H9 (cell line): ENCODE measurements at regions not wholly inside any gene's neighbourhood (a gene's known extent, or its start where the extent isn't known, plus 50 kb on each side); places are given as distances from the start of the nearest gene placed in this dataset.

ENCODE experiments used
- DNase-seq: peaks from one replicate; pipeline ENCODE4 v3.0.0-alpha.2; 2017
- H2AFZ ChIP-seq: one replicate; pipeline ENCODE4 v1.6.1; 2013; ENCODE audit warnings: mild to moderate bottlenecking, low read length, control low read depth, moderate library complexity
- H2AK5ac ChIP-seq: 2 replicates; pipeline ENCODE4 v1.6.1; 2013; ENCODE audit warnings: low read length, control low read depth, mixed read lengths; ENCODE audit not compliant: insufficient read length
- H2BK120ac ChIP-seq: one replicate; pipeline ENCODE4 v1.6.1; 2013; ENCODE audit warnings: low read depth, mild to moderate bottlenecking, low read length, control low read depth, inconsistent platforms; ENCODE audit not compliant: poor library complexity, severe bottlenecking
- H2BK12ac ChIP-seq: 2 replicates; pipeline ENCODE4 v1.6.1; 2013; ENCODE audit warnings: low read length, control low read depth, mixed read lengths, low read depth; ENCODE audit not compliant: insufficient read length
- H2BK15ac ChIP-seq: 2 replicates; pipeline ENCODE4 v1.6.1; 2013; ENCODE audit warnings: low read depth, low read length, control low read depth
- H2BK20ac ChIP-seq: one replicate; pipeline ENCODE4 v1.6.1; 2013; ENCODE audit warnings: low read depth, mild to moderate bottlenecking, low read length, control low read depth, inconsistent platforms; ENCODE audit not compliant: poor library complexity, severe bottlenecking
- H2BK5ac ChIP-seq: 2 replicates; pipeline ENCODE4 v1.6.1; 2013; ENCODE audit warnings: low read length, control low read depth, mixed read lengths; ENCODE audit not compliant: insufficient read length
- H3K14ac ChIP-seq: 2 replicates; pipeline ENCODE4 v1.6.1; 2013; ENCODE audit warnings: low read length, control low read depth; ENCODE audit not compliant: insufficient read depth
- H3K18ac ChIP-seq: 2 replicates; pipeline ENCODE4 v1.6.1; 2013; ENCODE audit warnings: low read depth, mild to moderate bottlenecking, mixed read lengths, low read length, control low read depth; ENCODE audit not compliant: insufficient read length
- H3K23ac ChIP-seq: 2 replicates; pipeline ENCODE4 v1.6.1; 2013; ENCODE audit warnings: low read length, control low read depth, mixed read lengths, low read depth; ENCODE audit not compliant: insufficient read length
- H3K23me2 ChIP-seq: 2 replicates; pipeline ENCODE4 v1.6.1; 2013; ENCODE audit warnings: low read depth, mild to moderate bottlenecking, mixed read lengths, low read length, control low read depth; ENCODE audit not compliant: insufficient read length, poor library complexity, severe bottlenecking
- H3K27ac ChIP-seq: 2 replicates; pipeline ENCODE4 v1.5.1; 2013; ENCODE audit warnings: low read length, control low read depth, mixed read lengths, low read depth; ENCODE audit not compliant: insufficient read length
- H3K27me3 ChIP-seq: 2 replicates; pipeline ENCODE4 v1.6.1; 2013; ENCODE audit warnings: low read length, control low read depth, inconsistent platforms; ENCODE audit not compliant: insufficient read depth
- H3K4ac ChIP-seq: 2 replicates; pipeline ENCODE4 v1.6.1; 2013; ENCODE audit warnings: low read depth, mild to moderate bottlenecking, control low read depth, inconsistent platforms, low read length, moderate library complexity
- H3K4me1 ChIP-seq: 2 replicates; pipeline ENCODE4 v1.6.1; 2013; ENCODE audit warnings: low read length, control low read depth, inconsistent platforms; ENCODE audit not compliant: insufficient read depth
- H3K4me2 ChIP-seq: 2 replicates; pipeline ENCODE4 v1.6.1; 2013; ENCODE audit warnings: low read length, control low read depth, mixed read lengths; ENCODE audit not compliant: insufficient read length, insufficient read depth
- H3K56ac ChIP-seq: 2 replicates; pipeline ENCODE4 v1.6.1; 2013; ENCODE audit warnings: low read depth, mild to moderate bottlenecking, mixed read lengths, low read length, control low read depth; ENCODE audit not compliant: insufficient read length
- H3K79me1 ChIP-seq: 2 replicates; pipeline ENCODE4 v1.6.1; 2013; ENCODE audit warnings: low read depth, mild to moderate bottlenecking, moderate library complexity, low read length, control low read depth, inconsistent platforms; ENCODE audit not compliant: insufficient read depth, poor library complexity, severe bottlenecking
- H3K79me2 ChIP-seq: 2 replicates; pipeline ENCODE4 v1.6.1; 2013; ENCODE audit warnings: low read length, control low read depth, inconsistent platforms; ENCODE audit not compliant: insufficient read depth
- H3K9ac ChIP-seq: 2 replicates; pipeline ENCODE4 v1.6.1; 2013; ENCODE audit warnings: low read length, control low read depth, mixed read lengths; ENCODE audit not compliant: insufficient read length; ENCODE audit errors: extremely low read depth
- H3K9me3 ChIP-seq: one replicate; pipeline ENCODE4 v1.6.1; 2013; ENCODE audit warnings: low read depth, low read length, inconsistent platforms; ENCODE audit not compliant: control insufficient read depth
- H3T11ph ChIP-seq: one replicate; pipeline ENCODE4 v1.6.1; 2013; ENCODE audit warnings: mild to moderate bottlenecking, low read length, control low read depth, inconsistent platforms
- H4K20me1 ChIP-seq: one replicate; pipeline ENCODE4 v1.6.1; 2013; ENCODE audit not compliant: control insufficient read depth, insufficient read length, insufficient read depth
- H4K5ac ChIP-seq: 2 replicates; pipeline ENCODE4 v1.6.1; 2013; ENCODE audit warnings: low read depth, mild to moderate bottlenecking, mixed read lengths, low read length, control low read depth; ENCODE audit not compliant: insufficient read length
- H4K8ac ChIP-seq: replicated peaks from 2 replicates; pipeline ENCODE4 v1.6.1; 2013; ENCODE audit warnings: low read length, control low read depth, mixed read lengths, low read depth; ENCODE audit not compliant: insufficient read length
- H4K91ac ChIP-seq: 2 replicates; pipeline ENCODE4 v1.6.1; 2013; ENCODE audit warnings: low read depth, mild to moderate bottlenecking, moderate library complexity, mixed read lengths, low read length, control low read depth; ENCODE audit not compliant: insufficient read length
- H3K27ac Mint-ChIP-seq, 3 experiments: 2 replicates in 2 of 3; 3 replicates in 1 of 3; pipeline ENCODE4 v1.8.0; 2020 to 2021; ENCODE audit warnings: mixed read lengths in 3 of 3, mild to moderate bottlenecking in 1 of 3, moderate library complexity in 1 of 3
- H3K27me3 Mint-ChIP-seq: 2 replicates; pipeline ENCODE4 v1.8.0; 2021; ENCODE audit warnings: low read depth, mild to moderate bottlenecking, moderate library complexity, mixed read lengths
- H3K36me3 Mint-ChIP-seq, 3 experiments: 2 replicates in 2 of 3; 3 replicates in 1 of 3; pipeline ENCODE4 v1.8.0; 2020 to 2021; ENCODE audit warnings: low read depth in 3 of 3, mixed read lengths in 3 of 3; ENCODE audit not compliant: insufficient read depth in 1 of 3
- H3K4me1 Mint-ChIP-seq, 2 experiments: 2 replicates each; pipeline ENCODE4 v1.8.0; 2020; ENCODE audit warnings: mixed read lengths in 2 of 2
- H3K4me3 Mint-ChIP-seq, 2 experiments: 2 replicates in 1 of 2; 3 replicates in 1 of 2; pipeline ENCODE4 v1.8.0; 2020 to 2021; ENCODE audit warnings: mild to moderate bottlenecking in 2 of 2, mixed read lengths in 2 of 2, moderate library complexity in 1 of 2
- H3K9me3 Mint-ChIP-seq, 2 experiments: 2 replicates in 1 of 2; 3 replicates in 1 of 2; pipeline ENCODE4 v1.8.0; 2020; ENCODE audit warnings: mild to moderate bottlenecking in 2 of 2, mixed read lengths in 2 of 2, moderate library complexity in 1 of 2
- CTCF ChIP-seq: fragments of 200-600 bp; sonication (generic); conservative IDR thresholded peaks from 3 replicates; pipeline ENCODE4 v1.8.0; 2021; ENCODE audit warnings: antibody characterized with exemption, mild to moderate bottlenecking
- WGBS: extraction: QIAGEN DNeasy Blood & Tissue Kit; methylation state at CpG from one replicate; pipeline ENCODE4 v1.1.7; 2013; ENCODE audit warnings: missing lambda C conversion rate, low lambda C conversion rate, mixed read lengths; ENCODE audit not compliant: insufficient read length; ENCODE audit errors: extremely low coverage; 5-methylcytosine and 5-hydroxymethylcytosine counted together

GRCh38 chr16:79366635-79367034, 233.9 kb downstream of the MAF start:
- no peak overlapping the region for H2AK5ac ChIP-seq
- no peak overlapping the region for H4K8ac ChIP-seq
- no peak overlapping the region for H4K91ac ChIP-seq
- H2BK20ac ChIP-seq, result no peak overlapping the region
- peaks cover 3% of the 10 kb centered on the region in 2 experiments; a peak in 3 of 5 replicates for H3K9me3 Mint-ChIP-seq
- H2AFZ ChIP-seq, result no peak overlapping the region
- H3K27ac Mint-ChIP-seq, result no peak overlapping the region
- H3K4me1 ChIP-seq, result no peaks in the 10 kb centered on the region
- H3K4ac ChIP-seq, result no peak overlapping the region
- no peak overlapping the region for H3K4me3 Mint-ChIP-seq
- peaks cover 5 to 10% of the 10 kb centered on the region in 2 experiments for H3K4me1 Mint-ChIP-seq
- no peak overlapping the region for H3K9ac ChIP-seq
- H3T11ph ChIP-seq, result no peak overlapping the region
- no peaks in the 10 kb centered on the region for H3K27me3 ChIP-seq
- H2BK5ac ChIP-seq, result no peak overlapping the region
- WGBS, result no CpG with 5 or more reads among the region's 1 CpG
- H3K56ac ChIP-seq, result no peak overlapping the region
- H2BK12ac ChIP-seq, result no peak overlapping the region
- no peaks in the 10 kb centered on the region for H3K79me1 ChIP-seq
- peaks cover 0 to 8% (median 4%) of the 10 kb centered on the region in 3 experiments; a peak in 1 of 7 replicates for H3K36me3 Mint-ChIP-seq
- no peak overlapping the region for H2BK120ac ChIP-seq
- no peak overlapping the region for H3K27ac ChIP-seq
- H3K27me3 Mint-ChIP-seq, result no peaks in the 10 kb centered on the region; the same call in 1 of the 2 replicates
- no peaks in the 10 kb centered on the region for H3K79me2 ChIP-seq
- H3K23ac ChIP-seq, result no peak overlapping the region
- no peaks in the 10 kb centered on the region for H3K9me3 ChIP-seq
- DNase-seq, result no peak
- H2BK15ac ChIP-seq, result no peak overlapping the region
- H4K5ac ChIP-seq, result no peak overlapping the region
- no peak overlapping the region for H3K4me2 ChIP-seq
- no peak overlapping the region for H3K14ac ChIP-seq
- H4K20me1 ChIP-seq, result no peaks in the 10 kb centered on the region
- no peak for TF ChIP-seq CTCF
- no peak overlapping the region for H3K18ac ChIP-seq
- H3K23me2 ChIP-seq, result no peaks in the 10 kb centered on the region
